MCF 10A (cell line): ENCODE measurements at regions not wholly inside any gene's neighbourhood (a gene's known extent, or its start where the extent isn't known, plus 50 kb on each side); places are given as distances from the start of the nearest gene placed in this dataset.

Experiments used
- BruUV-seq: library from RNA; stranded (reverse); fragments of 400-500 nt; replicated peaks from 2 replicates; lab custom pipeline; 2021; lab: Mats Ljungman, UMichigan
- CTCF ChIA-PET: fragments of 300-600 bp; sonication (Branson Sonifier 250); formaldehyde crosslinking; extraction: SDS; loops from one replicate; lab custom pipeline; 2021; ENCODE audit warnings: antibody characterized with exemption, inconsistent platforms; lab: Yijun Ruan, JAX
- POLR2A ChIA-PET: fragments of 300-600, 350-650 bp; sonication (Branson Sonifier 250); formaldehyde crosslinking; extraction: SDS; loops from one replicate; lab custom pipeline; 2020; ENCODE audit warnings: antibody characterized with exemption, inconsistent platforms; lab: Yijun Ruan, JAX
- DNase-seq: peaks from one replicate; pipeline ENCODE4 v3.0.0-alpha.2; 2018; ENCODE audit not compliant: unreplicated experiment
- H3K27ac Mint-ChIP-seq: one replicate; pipeline ENCODE4 v1.8.0; 2022; ENCODE audit warnings: mild to moderate bottlenecking, low read depth, mixed read lengths; ENCODE audit not compliant: unreplicated experiment
- H3K27me3 Mint-ChIP-seq: one replicate; pipeline ENCODE4 v1.8.0; 2022; ENCODE audit warnings: mixed read lengths; ENCODE audit not compliant: insufficient read depth, unreplicated experiment
- H3K36me3 Mint-ChIP-seq: one replicate; pipeline ENCODE4 v1.8.0; 2022; ENCODE audit warnings: mild to moderate bottlenecking, moderate library complexity, mixed read lengths; ENCODE audit not compliant: insufficient read depth, unreplicated experiment
- H3K4me1 Mint-ChIP-seq: one replicate; pipeline ENCODE4 v1.8.0; 2022; ENCODE audit warnings: mixed read lengths; ENCODE audit not compliant: insufficient read depth, unreplicated experiment
- H3K4me3 Mint-ChIP-seq: one replicate; pipeline ENCODE4 v1.8.0; 2022; ENCODE audit warnings: mild to moderate bottlenecking, moderate library complexity, mixed read lengths; ENCODE audit not compliant: unreplicated experiment
- H3K9me3 Mint-ChIP-seq: one replicate; pipeline ENCODE4 v1.8.0; 2022; ENCODE audit warnings: mixed read lengths; ENCODE audit not compliant: unreplicated experiment
- CTCF ChIP-seq: fragments of 200-600 bp; IDR thresholded peaks from one replicate; pipeline ENCODE4 v1.8.0; 2022; ENCODE audit warnings: antibody characterized with exemption, mild to moderate bottlenecking; ENCODE audit not compliant: unreplicated experiment
- intact Hi-C: fragments of 100-400 bp; cut with micrococcal nuclease; formaldehyde crosslinking; loops from 2 replicates; pipeline ENCODE4 v1.14.1; 2022

DNA sequence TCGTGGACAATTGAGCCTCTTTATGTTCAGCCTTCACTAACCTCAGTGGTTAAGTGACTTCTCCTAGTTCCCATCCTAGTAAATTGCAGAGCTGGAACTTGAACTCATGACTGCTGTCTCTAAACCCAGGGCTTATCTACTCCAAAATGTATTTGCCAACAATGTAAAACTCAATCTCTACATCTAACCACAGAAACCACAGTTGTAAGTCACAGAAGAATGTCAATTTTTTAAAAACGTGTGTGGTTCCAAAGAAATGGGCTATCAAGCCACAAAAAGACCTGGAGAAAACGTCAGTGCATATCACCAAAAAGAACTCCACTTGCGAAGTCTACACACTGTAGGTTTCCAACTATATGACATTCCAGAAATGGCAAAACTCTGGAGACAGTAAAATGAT lies 172.6 kb upstream of the HMCN1 start:
- intact Hi-C loops, result loop anchor here (5.0 kb wide), 1 partner anchor 404 kb away; the partner anchor contains the start of genes SWT1 and TRMT1L
- H3K27me3 Mint-ChIP-seq, result no peaks in the 10 kb centered on the region
- no peak overlapping the region for H3K27ac Mint-ChIP-seq

DNA sequence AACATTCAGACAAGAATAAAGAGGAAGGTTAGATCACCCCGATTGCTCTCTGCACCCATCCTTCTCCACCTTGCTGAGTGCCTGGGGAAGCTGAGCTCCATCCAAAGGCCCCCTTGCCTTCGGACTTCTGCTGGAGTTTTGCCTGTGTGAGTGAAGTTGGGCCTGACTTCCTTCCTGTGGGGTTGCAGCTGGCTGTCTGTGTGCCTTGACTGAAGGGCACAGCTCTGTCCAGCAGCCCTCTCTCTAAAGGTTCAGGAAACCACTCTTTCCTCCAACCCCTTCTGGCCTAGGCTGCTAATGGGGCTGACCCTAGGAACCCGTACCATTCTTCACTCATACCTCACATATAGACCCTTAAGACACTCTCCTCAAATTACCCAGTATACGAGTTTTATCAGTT lies 173.4 kb upstream of the HMCN1 start:
- no peak for TF ChIP-seq CTCF
- no peaks in the 10 kb centered on the region for H3K9me3 Mint-ChIP-seq
- ChIA-PET CTCF (interaction anchor here (0.8 to 1.7 kb wide), 7 partner anchors 15 to 324 kb away, joined by 3 to 5 read pairs (median 4); no protein-coding TSS in a partner anchor), POLR2A (no interaction called here)
- H3K4me1 Mint-ChIP-seq, result peaks cover 26% of the 10 kb centered on the region
- no peak for DNase-seq
- intact Hi-C loops, result loop anchor here (5.0 kb wide), 1 partner anchor 403 kb away; the partner anchor contains the start of genes SWT1 and TRMT1L
- H3K36me3 Mint-ChIP-seq, result no peaks in the 10 kb centered on the region
- no peak overlapping the region for H3K4me3 Mint-ChIP-seq
- H3K27me3 Mint-ChIP-seq, result no peaks in the 10 kb centered on the region
- H3K27ac Mint-ChIP-seq, result no peak overlapping the region
- no TSS peak for BruUV-seq

More for the DNA sequence above, 172.6 kb upstream of the HMCN1 start:
- CTCF ChIA-PET, result interaction anchor here (1.5 kb wide), 1 partner anchor 16 kb away, joined by 5 read pairs; no protein-coding TSS in a partner anchor
- POLR2A ChIA-PET, result interaction anchor here (1.0 kb wide), 1 partner anchor 26 kb away, joined by 3 read pairs; no protein-coding TSS in a partner anchor
- H3K9me3 Mint-ChIP-seq, result no peaks in the 10 kb centered on the region
- TF ChIP-seq CTCF, result no peak
- H3K36me3 Mint-ChIP-seq, result no peaks in the 10 kb centered on the region
- H3K4me1 Mint-ChIP-seq, result peaks cover 32% of the 10 kb centered on the region
- no peak overlapping the region for H3K4me3 Mint-ChIP-seq
- no TSS peak for BruUV-seq
- DNase-seq, result no peak

- Mint-ChIP-seq H3K27me3 (no peaks in the 10 kb centered on the region), H3K9me3 (no peaks in the 10 kb centered on the region), H3K4me1 (peaks cover 16% of the 10 kb centered on the region), H3K36me3 (no peaks in the 10 kb centered on the region), H3K4me3 (no peak overlapping the region), H3K27ac (no peak overlapping the region)
- peak; percentile 51 for TF ChIP-seq CTCF
- peak; percentile 70 for DNase-seq
- ChIA-PET CTCF (interaction anchor here (0.6 to 1.7 kb wide), 16 partner anchors 12 to 566 kb away, joined by 3 to 5 read pairs (median 3); partner anchors contain the start of gene IVNS1ABP), POLR2A (no interaction called here)
- BruUV-seq, result no TSS peak
- intact Hi-C loops, result loop anchor here (5.0 kb wide), 1 partner anchor 403 kb away; the partner anchor contains the start of genes SWT1 and TRMT1L
Measured at GRCh38 chr1:185559684-185560331, 174.4 kb upstream of the HMCN1 start.

DNA sequence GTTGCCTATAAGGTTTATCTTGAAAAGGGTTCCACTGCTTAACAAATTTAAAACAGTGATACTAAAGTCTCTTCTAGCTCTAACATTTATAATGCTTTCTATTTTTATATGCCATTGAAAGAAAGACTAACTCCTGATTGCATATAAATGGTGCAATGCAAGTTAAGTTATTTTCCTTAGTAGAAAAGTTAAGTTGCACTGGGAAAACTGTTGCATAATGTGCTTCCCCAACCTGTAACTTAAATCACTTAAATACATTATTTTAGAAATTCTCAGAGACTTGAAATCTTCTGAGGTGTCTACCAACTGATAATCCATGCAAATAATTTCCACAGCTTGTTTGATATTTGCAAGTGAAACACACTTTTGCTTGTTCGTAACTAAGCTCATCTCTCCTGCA lies 175.0 kb upstream of the HMCN1 start:
- ChIA-PET POLR2A (no interaction called here), CTCF (interaction anchor here (0.6 to 2.5 kb wide), 9 partner anchors 14 to 1158 kb away, joined by 3 to 14 read pairs (median 3); partner anchors contain the start of gene IVNS1ABP)
- DNase-seq, result no peak
- Mint-ChIP-seq H3K36me3 (no peaks in the 10 kb centered on the region), H3K4me1 (peaks cover 11% of the 10 kb centered on the region), H3K9me3 (no peaks in the 10 kb centered on the region), H3K27me3 (no peaks in the 10 kb centered on the region), H3K27ac (no peak overlapping the region), H3K4me3 (no peak overlapping the region)
- intact Hi-C loops, result no loop called here
- BruUV-seq, result no TSS peak
- TF ChIP-seq CTCF, result no peak
